ENCODE measurements at regions not wholly inside any gene's neighbourhood (a gene's known extent, or its start where the extent isn't known, plus 50 kb on each side); places are given as distances from the start of the nearest gene placed in this dataset.

- no peaks in the 10 kb centered on the region for H3K9me3 ChIP-seq (ENCODE audit: insufficient read depth, low read length)
These were observed 391.1 kb downstream of the IPO8 start for GRCh38 chr12:30304528-30304927.

GRCh38 chr12:30301291-30301690 is 394.4 kb downstream of the IPO8 start:
- Histone ChIP-seq H3K36me3 (replicated peaks; ENCODE audit: low read depth, low read length) (no peaks in the 10 kb centered on the region), H3K4me3 (ENCODE audit: low read length) (no peak overlapping the region), H3K4me2 (ENCODE audit: low read length) (no peak overlapping the region), H3K9ac (ENCODE audit: low read length) (no peak overlapping the region), H3K9me3 (ENCODE audit: insufficient read depth, low read length) (no peaks in the 10 kb centered on the region), H2AFZ (ENCODE audit: low read depth, low read length) (no peak overlapping the region), H3K27ac (ENCODE audit: low read length) (no peak overlapping the region), H4K20me1 (ENCODE audit: insufficient read depth, low read length) (no peaks in the 10 kb centered on the region), H3K27me3 (ENCODE audit: low read depth, low read length) (no peaks in the 10 kb centered on the region), H3K4me1 (ENCODE audit: low read length) (no peaks in the 10 kb centered on the region), H3K79me2 (ENCODE audit: low read length) (no peaks in the 10 kb centered on the region)
- no peak for TF ChIP-seq EZH2phosphoT487 (IDR thresholded peaks at IDR 0.05; ENCODE audit: low read depth)
- TF ChIP-seq, protein P1, sequence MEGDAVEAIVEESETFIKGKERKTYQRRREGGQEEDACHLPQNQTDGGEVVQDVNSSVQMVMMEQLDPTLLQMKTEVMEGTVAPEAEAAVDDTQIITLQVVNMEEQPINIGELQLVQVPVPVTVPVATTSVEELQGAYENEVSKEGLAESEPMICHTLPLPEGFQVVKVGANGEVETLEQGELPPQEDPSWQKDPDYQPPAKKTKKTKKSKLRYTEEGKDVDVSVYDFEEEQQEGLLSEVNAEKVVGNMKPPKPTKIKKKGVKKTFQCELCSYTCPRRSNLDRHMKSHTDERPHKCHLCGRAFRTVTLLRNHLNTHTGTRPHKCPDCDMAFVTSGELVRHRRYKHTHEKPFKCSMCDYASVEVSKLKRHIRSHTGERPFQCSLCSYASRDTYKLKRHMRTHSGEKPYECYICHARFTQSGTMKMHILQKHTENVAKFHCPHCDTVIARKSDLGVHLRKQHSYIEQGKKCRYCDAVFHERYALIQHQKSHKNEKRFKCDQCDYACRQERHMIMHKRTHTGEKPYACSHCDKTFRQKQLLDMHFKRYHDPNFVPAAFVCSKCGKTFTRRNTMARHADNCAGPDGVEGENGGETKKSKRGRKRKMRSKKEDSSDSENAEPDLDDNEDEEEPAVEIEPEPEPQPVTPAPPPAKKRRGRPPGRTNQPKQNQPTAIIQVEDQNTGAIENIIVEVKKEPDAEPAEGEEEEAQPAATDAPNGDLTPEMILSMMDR (IDR thresholded peaks at IDR 0.05; ENCODE audit: low read depth, low read length): no peak

More at GRCh38 chr12:30304528-30304927, 391.1 kb downstream of the IPO8 start:
- TF ChIP-seq, protein P1 (IDR thresholded peaks at IDR 0.05; ENCODE audit: low read depth, low read length): no peak
- TF ChIP-seq EZH2phosphoT487 (IDR thresholded peaks at IDR 0.05; ENCODE audit: low read depth): no peak
- no peaks in the 10 kb centered on the region for H3K79me2 ChIP-seq (ENCODE audit: low read length)
- H3K27ac ChIP-seq (ENCODE audit: low read length): no peak overlapping the region
- H3K27me3 ChIP-seq (ENCODE audit: low read depth, low read length): no peaks in the 10 kb centered on the region
- H2AFZ ChIP-seq (ENCODE audit: low read depth, low read length): no peak overlapping the region
- H3K4me1 ChIP-seq (ENCODE audit: low read length): no peaks in the 10 kb centered on the region
- no peak overlapping the region for H3K9ac ChIP-seq (ENCODE audit: low read length)
- H3K4me2 ChIP-seq (ENCODE audit: low read length): no peak overlapping the region
- no peaks in the 10 kb centered on the region for H4K20me1 ChIP-seq (ENCODE audit: insufficient read depth, low read length)
- H3K4me3 ChIP-seq (ENCODE audit: low read length): no peak overlapping the region
- no peaks in the 10 kb centered on the region for H3K36me3 ChIP-seq (replicated peaks; ENCODE audit: low read depth, low read length)

- no peaks in the 10 kb centered on the region for H3K9me3 ChIP-seq (ENCODE audit: insufficient read depth, low read length)
- H4K20me1 ChIP-seq (ENCODE audit: insufficient read depth, low read length): no peaks in the 10 kb centered on the region
- no peaks in the 10 kb centered on the region for H3K4me1 ChIP-seq (ENCODE audit: low read length)
- H3K27ac ChIP-seq (ENCODE audit: low read length): no peak overlapping the region
- no peak overlapping the region for H2AFZ ChIP-seq (ENCODE audit: low read depth, low read length)
- no peaks in the 10 kb centered on the region for H3K79me2 ChIP-seq (ENCODE audit: low read length)
- TF ChIP-seq, protein P1 (IDR thresholded peaks at IDR 0.05; ENCODE audit: low read depth, low read length): no peak
- TF ChIP-seq EZH2phosphoT487 (IDR thresholded peaks at IDR 0.05; ENCODE audit: low read depth): no peak
- no peak overlapping the region for H3K9ac ChIP-seq (ENCODE audit: low read length)
- no peaks in the 10 kb centered on the region for H3K36me3 ChIP-seq (replicated peaks; ENCODE audit: low read depth, low read length)
- no peak overlapping the region for H3K4me2 ChIP-seq (ENCODE audit: low read length)
- no peaks in the 10 kb centered on the region for H3K27me3 ChIP-seq (ENCODE audit: low read depth, low read length)
- no peak overlapping the region for H3K4me3 ChIP-seq (ENCODE audit: low read length)
These were observed 399.2 kb downstream of the IPO8 start for GRCh38 chr12:30296486-30296885.

DNA sequence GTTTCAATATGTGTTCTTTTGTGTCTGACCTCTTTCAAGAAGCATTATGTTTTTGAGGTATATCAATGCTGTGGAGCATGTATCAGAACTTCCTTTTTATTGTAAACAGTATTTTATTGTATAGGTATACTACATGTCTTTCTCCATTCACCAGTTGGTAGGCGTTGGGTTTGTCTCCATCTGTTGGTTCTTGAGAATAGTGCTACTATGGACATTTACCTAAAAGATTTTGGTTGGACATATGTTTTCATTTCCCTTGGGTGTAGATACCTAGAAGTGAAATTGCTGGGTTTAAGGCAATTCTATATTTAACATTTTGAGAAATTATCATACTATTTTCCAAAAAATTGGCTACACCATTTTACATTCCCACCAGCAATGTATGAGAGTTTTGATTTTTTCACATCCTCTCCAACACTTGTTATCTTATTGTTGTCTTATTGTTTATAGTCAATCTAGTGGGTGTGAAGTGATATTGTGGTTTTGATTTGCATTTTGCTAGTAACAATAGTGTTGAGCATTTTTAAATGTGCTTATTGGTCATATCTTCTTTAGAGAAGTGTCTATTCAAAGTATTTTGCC is 409.2 kb downstream of the IPO8 start:
- no peak for TF ChIP-seq EZH2phosphoT487 (IDR thresholded peaks at IDR 0.05; ENCODE audit: low read depth)
- TF ChIP-seq, protein P1 (IDR thresholded peaks at IDR 0.05; ENCODE audit: low read depth, low read length): peak; percentile 58
- Histone ChIP-seq H2AFZ (ENCODE audit: low read depth, low read length) (no peak overlapping the region), H3K9me3 (ENCODE audit: insufficient read depth, low read length) (no peaks in the 10 kb centered on the region), H3K4me1 (ENCODE audit: low read length) (no peaks in the 10 kb centered on the region), H3K4me3 (ENCODE audit: low read length) (no peak overlapping the region), H3K27ac (ENCODE audit: low read length) (no peak overlapping the region), H3K4me2 (ENCODE audit: low read length) (no peak overlapping the region), H3K9ac (ENCODE audit: low read length) (no peak overlapping the region), H3K27me3 (ENCODE audit: low read depth, low read length) (peaks cover 5% of the 10 kb centered on the region; the same call in 1 of the 2 replicates), H4K20me1 (ENCODE audit: insufficient read depth, low read length) (no peaks in the 10 kb centered on the region), H3K36me3 (replicated peaks; ENCODE audit: low read depth, low read length) (no peaks in the 10 kb centered on the region), H3K79me2 (ENCODE audit: low read length) (no peaks in the 10 kb centered on the region)

All from OCI-LY3 (cell line).